Stomach (tissue), 8 donors: ENCODE measurements at regions not wholly inside any gene's neighbourhood (a gene's known extent, or its start where the extent isn't known, plus 50 kb on each side); places are given as distances from the start of the nearest gene placed in this dataset.
A peak's percentile ranks its signal among the peaks of the same experiment; 100 is the strongest.

Source experiments
- DNase-seq, 2 donors: peaks; one replicate each; pipeline versions ENCODE4 v3.0.0 to v3.0.0-alpha.2; 2013 to 2019
- H3K27ac ChIP-seq, 5 donors: fragments of 200-600 bp in 4 of 5; sonication (generic) in 4 of 5; one replicate each; pipeline ENCODE4 v1.5.1; 2013 to 2019; ENCODE audit warnings: mild to moderate bottlenecking in 1 of 5, moderate library complexity in 1 of 5
- H3K27me3 ChIP-seq, 3 donors: fragments of 200-600 bp; sonication (generic); one replicate each; pipeline ENCODE4 v1.5.1; 2017 to 2019; ENCODE audit warnings: mixed run types in 1 of 3
- H3K36me3 ChIP-seq, 4 donors: fragments of 200-600 bp; sonication (generic); 1 replicate in 3 of 4; 2 replicates in 1 of 4; pipeline ENCODE4 v1.5.1; 2016 to 2019
- H3K4me1 ChIP-seq, 4 donors: fragments of 200-600 bp; sonication (generic); one replicate each; pipeline ENCODE4 v1.5.1; 2016 to 2019
- H3K4me3 ChIP-seq, 4 donors: fragments of 200-600 bp; sonication (generic) in 3 of 4; one replicate each; pipeline ENCODE4 v1.5.1; 2016 to 2019; ENCODE audit warnings: mild to moderate bottlenecking in 1 of 4
- H3K9me3 ChIP-seq, 4 donors: fragments of 200-600 bp; sonication (generic); one replicate each; pipeline ENCODE4 v1.5.1; 2016 to 2019
- EP300 ChIP-seq: sonication (generic); formaldehyde crosslinking; IDR thresholded peaks from one replicate; pipeline ENCODE4 v1.6.1; 2017; ENCODE audit warnings: antibody characterized with exemption
- POLR2A ChIP-seq, 4 donors: fragments of 450-650 bp; IDR thresholded peaks; one replicate each; pipeline ENCODE4 v1.6.1; 2016; ENCODE audit warnings: antibody characterized with exemption in 4 of 4, control low read depth in 2 of 4, mild to moderate bottlenecking in 1 of 4, moderate library complexity in 1 of 4
- POLR2AphosphoS5 ChIP-seq, 3 donors: sonication (generic); formaldehyde crosslinking; IDR thresholded peaks; one replicate each; pipeline ENCODE4 v1.6.1; 2016; ENCODE audit warnings: antibody characterized with exemption in 3 of 3
- WGBS, 5 donors: extraction: QIAGEN DNeasy Blood & Tissue Kit in 3 of 5; methylation state at CpG; one replicate each; pipeline versions ENCODE4 v1.1.5 to v1.1.7; 2013 to 2018; 5-methylcytosine and 5-hydroxymethylcytosine counted together
- intact Hi-C: fragments of 100-400 bp; cut with DNase I; formaldehyde crosslinking; loops from one replicate; pipeline ENCODE4 v1.15.1; 2023; ENCODE audit warnings: low total_unique reads
- TF ChIP-seq, protein P1 (sequence below), 7 experiments: fragments of 450-650 bp in 4 of 7; fragments of 200-600 bp in 3 of 7; sonication (generic) in 3 of 7; IDR thresholded peaks; one replicate each; pipeline ENCODE4 v1.5.1; 2016 to 2019; ENCODE audit warnings: antibody characterized with exemption in 7 of 7, control low read depth in 2 of 7, mild to moderate bottlenecking in 1 of 7
- donor health status: healthy with polysubstance abuse.
- donor health status: Bipolar disorder and iron deficiency.
- donor health status: healthy.

DNA sequence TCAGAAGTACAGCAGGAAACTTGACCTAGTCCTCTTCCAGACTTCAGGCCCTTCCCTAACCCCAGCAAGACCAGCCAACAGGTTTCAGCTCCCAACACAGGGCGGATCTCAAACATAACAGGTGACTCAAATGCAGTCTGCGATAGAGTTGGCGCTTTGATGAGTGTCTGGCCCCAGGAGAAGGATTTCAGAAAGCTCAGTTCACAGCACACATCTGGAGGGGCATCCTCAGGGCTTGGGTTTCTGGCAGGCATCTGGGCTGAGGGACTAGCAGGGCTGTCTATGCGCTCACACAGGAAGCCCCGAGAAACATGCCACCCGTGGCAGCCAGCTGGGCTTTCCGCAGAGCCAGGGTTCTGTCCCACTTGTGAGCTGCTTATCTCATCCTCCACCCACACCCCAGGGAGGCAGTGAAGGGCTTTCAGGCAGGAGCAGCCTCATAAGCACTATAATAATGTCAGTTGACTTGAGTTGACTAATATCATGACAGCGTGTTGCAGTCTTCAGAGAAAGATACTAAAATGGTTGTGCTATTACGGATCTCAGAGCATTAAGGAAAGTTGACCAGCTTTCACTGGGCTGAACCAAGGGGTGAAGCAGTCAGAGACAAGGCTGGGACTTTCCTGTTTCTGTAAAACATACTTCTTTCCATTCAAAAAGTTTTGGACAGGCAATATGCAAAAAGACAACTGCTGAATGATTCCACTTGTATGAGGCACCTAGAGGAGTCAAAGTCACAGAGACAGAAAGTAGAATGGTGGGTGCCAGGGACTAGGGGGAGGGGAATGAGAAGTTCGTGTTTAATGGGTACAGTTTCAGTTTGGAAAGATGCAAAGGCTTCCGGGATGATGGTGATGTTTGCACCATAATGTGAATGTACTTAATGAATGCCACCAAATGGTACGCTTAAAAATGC lies 233.0 kb upstream of the IRF2BP2 start:
- H3K9me3 ChIP-seq, result no peaks in the 10 kb centered on the region
- TF ChIP-seq POLR2AphosphoS5 (IDR thresholded peaks at IDR 0.05) (no peak), EP300 (no peak), POLR2A (IDR thresholded peaks at IDR 0.05) (no peak)
- TF ChIP-seq, protein P1, sequence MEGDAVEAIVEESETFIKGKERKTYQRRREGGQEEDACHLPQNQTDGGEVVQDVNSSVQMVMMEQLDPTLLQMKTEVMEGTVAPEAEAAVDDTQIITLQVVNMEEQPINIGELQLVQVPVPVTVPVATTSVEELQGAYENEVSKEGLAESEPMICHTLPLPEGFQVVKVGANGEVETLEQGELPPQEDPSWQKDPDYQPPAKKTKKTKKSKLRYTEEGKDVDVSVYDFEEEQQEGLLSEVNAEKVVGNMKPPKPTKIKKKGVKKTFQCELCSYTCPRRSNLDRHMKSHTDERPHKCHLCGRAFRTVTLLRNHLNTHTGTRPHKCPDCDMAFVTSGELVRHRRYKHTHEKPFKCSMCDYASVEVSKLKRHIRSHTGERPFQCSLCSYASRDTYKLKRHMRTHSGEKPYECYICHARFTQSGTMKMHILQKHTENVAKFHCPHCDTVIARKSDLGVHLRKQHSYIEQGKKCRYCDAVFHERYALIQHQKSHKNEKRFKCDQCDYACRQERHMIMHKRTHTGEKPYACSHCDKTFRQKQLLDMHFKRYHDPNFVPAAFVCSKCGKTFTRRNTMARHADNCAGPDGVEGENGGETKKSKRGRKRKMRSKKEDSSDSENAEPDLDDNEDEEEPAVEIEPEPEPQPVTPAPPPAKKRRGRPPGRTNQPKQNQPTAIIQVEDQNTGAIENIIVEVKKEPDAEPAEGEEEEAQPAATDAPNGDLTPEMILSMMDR (IDR thresholded peaks at IDR 0.05), result no peak
- no peak for DNase-seq
- no peaks in the 10 kb centered on the region for H3K27me3 ChIP-seq
- peaks cover 2 to 56% (median 11%) of the 10 kb centered on the region in 4 donors for H3K4me1 ChIP-seq
- peak overlapping the region; percentile 9 to 56 (median 40) for H3K27ac ChIP-seq
- intact Hi-C loops, result no loop called here
- no peaks in the 10 kb centered on the region for H3K36me3 ChIP-seq
- WGBS, 5 donors, result 58 to 77% (median 67%) methylated on average over 12 of the region's 12 CpGs
- H3K4me3 ChIP-seq, result no peak overlapping the region

GRCh38 chr1:234841710-234842231 lies 231.8 kb upstream of the IRF2BP2 start:
- H3K27me3 ChIP-seq, result no peaks in the 10 kb centered on the region
- intact Hi-C loops, result no loop called here
- H3K27ac ChIP-seq, result peak overlapping the region in 2 of 5 donors; percentile 44 to 56
- 68 to 83% (median 77%) methylated on average over 7 of the region's 7 CpGs for WGBS, 5 donors
- no peak for DNase-seq
- H3K4me1 ChIP-seq, result peaks cover 2 to 56% (median 11%) of the 10 kb centered on the region in 4 donors
- H3K36me3 ChIP-seq, result no peaks in the 10 kb centered on the region
- TF ChIP-seq POLR2AphosphoS5 (IDR thresholded peaks at IDR 0.05), result no peak
- no peak for TF ChIP-seq POLR2A (IDR thresholded peaks at IDR 0.05)
- TF ChIP-seq EP300, result no peak
- TF ChIP-seq, protein P1 (IDR thresholded peaks at IDR 0.05), result no peak
- H3K9me3 ChIP-seq, result no peaks in the 10 kb centered on the region
- no peak overlapping the region for H3K4me3 ChIP-seq

- no peaks in the 10 kb centered on the region for H3K36me3 ChIP-seq
- H3K27ac ChIP-seq, result peak overlapping the region in 2 of 5 donors; percentile 44 to 56
- no peak for DNase-seq
- no peaks in the 10 kb centered on the region for H3K27me3 ChIP-seq
- intact Hi-C loops, result no loop called here
- no peak for TF ChIP-seq POLR2A (IDR thresholded peaks at IDR 0.05)
- TF ChIP-seq POLR2AphosphoS5 (IDR thresholded peaks at IDR 0.05), result no peak
- TF ChIP-seq, protein P1 (IDR thresholded peaks at IDR 0.05), result no peak
- no peak for TF ChIP-seq EP300
- H3K9me3 ChIP-seq, result no peaks in the 10 kb centered on the region
- H3K4me3 ChIP-seq, result no peak overlapping the region
- 76 to 84% (median 81%) methylated on average over 3 of the region's 3 CpGs for WGBS, 5 donors
- H3K4me1 ChIP-seq, result peaks cover 2 to 56% (median 11%) of the 10 kb centered on the region in 4 donors
These were observed 231.3 kb upstream of the IRF2BP2 start for GRCh38 chr1:234841281-234841680.

DNA sequence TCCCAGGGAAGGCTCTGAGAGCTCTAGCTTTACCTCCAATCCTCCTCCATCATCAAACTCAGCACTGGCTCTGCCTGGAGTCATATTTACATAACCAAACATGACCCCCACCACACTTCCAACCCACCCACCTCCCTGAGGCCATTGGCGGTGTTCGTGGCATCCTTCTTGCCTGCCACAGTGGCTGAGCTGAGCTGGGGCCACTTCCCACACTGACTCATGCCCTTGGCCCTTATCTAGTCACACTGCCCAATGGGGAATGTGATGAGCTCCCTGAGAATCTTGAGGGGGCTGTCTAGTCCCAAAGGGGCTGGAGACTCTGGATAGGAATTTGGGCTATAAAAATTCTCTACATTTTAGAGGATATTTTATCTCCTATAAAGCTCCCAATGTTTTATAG lies 230.9 kb upstream of the IRF2BP2 start:
- DNase-seq, result no peak
- intact Hi-C loops, result no loop called here
- Histone ChIP-seq H3K27ac (peak overlapping the region in 1 of 5 donors; percentile 44), H3K4me3 (no peak overlapping the region), H3K36me3 (no peaks in the 10 kb centered on the region), H3K4me1 (peaks cover 2 to 54% (median 11%) of the 10 kb centered on the region in 4 donors), H3K9me3 (no peaks in the 10 kb centered on the region), H3K27me3 (no peaks in the 10 kb centered on the region)
- WGBS, 5 donors, result 83 to 94% (median 92%) methylated on average over 2 of the region's 2 CpGs
- no peak for TF ChIP-seq POLR2A (IDR thresholded peaks at IDR 0.05)
- no peak for TF ChIP-seq EP300
- no peak for TF ChIP-seq POLR2AphosphoS5 (IDR thresholded peaks at IDR 0.05)
- TF ChIP-seq, protein P1 (IDR thresholded peaks at IDR 0.05), result no peak
